Stomach smooth muscle (tissue), 2 donors: ENCODE measurements at regions not wholly inside any gene's neighbourhood (a gene's known extent, or its start where the extent isn't known, plus 50 kb on each side); places are given as distances from the start of the nearest gene placed in this dataset.
"Not testable (repeated sequence)": the region's sequence is repeated elsewhere in the genome, so short reads cannot be mapped to it uniquely, and the experiment has no call there.

Source experiments
- H3K27ac ChIP-seq: one replicate; pipeline ENCODE4 v1.7.0; 2013; ENCODE audit warnings: mild to moderate bottlenecking, low read length, inconsistent platforms
- H3K27me3 ChIP-seq, 2 donors: one replicate each; pipeline ENCODE4 v1.7.0; 2013; ENCODE audit warnings: low read length in 2 of 2; ENCODE audit not compliant: insufficient read depth in 2 of 2, control insufficient read depth in 1 of 2
- H3K36me3 ChIP-seq, 2 donors: one replicate each; pipeline ENCODE4 v1.7.0; 2013; ENCODE audit warnings: low read length in 2 of 2; ENCODE audit not compliant: control insufficient read depth in 2 of 2, insufficient read depth in 2 of 2
- H3K4me1 ChIP-seq: one replicate; pipeline ENCODE4 v1.7.0; 2013; ENCODE audit warnings: low read length; ENCODE audit not compliant: control insufficient read depth, insufficient read depth
- H3K4me3 ChIP-seq, 2 donors: one replicate each; pipeline ENCODE4 v1.7.0; 2013; ENCODE audit warnings: low read length in 2 of 2
- H3K9ac ChIP-seq, 2 donors: one replicate each; pipeline ENCODE4 v1.7.0; 2013; ENCODE audit warnings: low read length in 2 of 2, mild to moderate bottlenecking in 1 of 2
- H3K9me3 ChIP-seq, 2 donors: one replicate each; pipeline ENCODE4 v1.7.0; 2013; ENCODE audit warnings: low read length in 2 of 2; ENCODE audit not compliant: control insufficient read depth in 2 of 2
- donor health status: healthy.
- donor health status: Pancreatic carcinoma.

DNA sequence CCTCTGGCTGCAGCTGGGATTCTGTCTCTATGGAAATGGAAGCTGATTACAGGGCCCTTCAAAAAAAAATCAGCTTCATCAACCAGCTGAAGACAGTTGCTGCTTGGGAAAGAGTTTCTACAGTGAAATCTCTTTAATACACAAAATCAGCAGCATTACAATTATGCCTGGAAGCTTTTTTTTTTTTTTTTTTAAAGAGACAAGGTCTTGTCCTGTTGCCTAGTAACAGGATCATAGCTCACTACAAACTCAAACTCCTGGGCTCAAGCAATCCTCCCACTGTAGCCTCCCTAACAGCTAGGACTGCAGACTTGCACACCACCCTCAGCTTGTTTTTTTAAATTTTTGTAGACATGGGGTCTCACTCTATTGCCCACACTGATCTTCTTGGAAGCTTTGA, 94.5 kb downstream of the OR13A1 start:
- H3K27ac ChIP-seq, result no peak overlapping the region
- H3K36me3 ChIP-seq, result no peaks in the 10 kb centered on the region
- no peak overlapping the region for H3K9ac ChIP-seq
- no peak overlapping the region for H3K4me3 ChIP-seq
- no peaks in the 10 kb centered on the region for H3K27me3 ChIP-seq
- H3K9me3 ChIP-seq, result peaks cover 0 to 5% of the 10 kb centered on the region in 2 donors
- no peaks in the 10 kb centered on the region for H3K4me1 ChIP-seq

DNA sequence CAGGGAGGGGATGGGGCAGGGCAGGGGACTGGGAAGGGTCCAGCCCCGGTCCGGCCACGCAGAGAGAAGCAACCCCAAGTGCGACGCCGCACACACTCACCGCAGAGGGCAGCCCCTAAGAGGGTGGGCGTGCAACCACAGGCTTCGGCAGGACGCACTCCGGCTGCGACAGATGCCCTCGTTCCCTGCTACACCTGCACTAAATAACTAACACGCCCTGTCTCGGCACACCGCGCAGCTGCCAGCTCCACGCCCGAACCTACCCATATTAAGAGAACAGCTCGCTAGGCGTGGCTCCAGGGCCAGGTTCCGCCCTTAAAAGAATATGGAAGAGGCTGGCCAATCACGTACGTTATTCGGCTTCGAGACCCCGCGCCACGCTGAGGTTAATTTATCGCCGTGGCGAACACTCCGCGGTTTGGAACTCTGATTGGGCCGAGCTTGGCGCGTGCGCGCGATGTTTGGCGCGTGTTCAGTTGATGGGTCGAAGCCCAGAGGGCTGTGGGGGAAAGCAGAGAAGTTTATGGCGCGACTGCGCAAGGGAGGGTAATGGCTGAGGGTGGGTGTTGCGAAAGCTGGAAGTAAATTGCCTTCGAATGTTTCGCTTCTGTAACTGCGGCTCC, 91.1 kb downstream of the OR13A1 start:
- Histone ChIP-seq H3K4me3 (no peak overlapping the region), H3K27me3 (no peaks in the 10 kb centered on the region), H3K4me1 (no peaks in the 10 kb centered on the region), H3K27ac (no peak overlapping the region), H3K9me3 (peaks cover 0 to 5% of the 10 kb centered on the region in 2 donors), H3K36me3 (no peaks in the 10 kb centered on the region), H3K9ac (no peak overlapping the region)

DNA sequence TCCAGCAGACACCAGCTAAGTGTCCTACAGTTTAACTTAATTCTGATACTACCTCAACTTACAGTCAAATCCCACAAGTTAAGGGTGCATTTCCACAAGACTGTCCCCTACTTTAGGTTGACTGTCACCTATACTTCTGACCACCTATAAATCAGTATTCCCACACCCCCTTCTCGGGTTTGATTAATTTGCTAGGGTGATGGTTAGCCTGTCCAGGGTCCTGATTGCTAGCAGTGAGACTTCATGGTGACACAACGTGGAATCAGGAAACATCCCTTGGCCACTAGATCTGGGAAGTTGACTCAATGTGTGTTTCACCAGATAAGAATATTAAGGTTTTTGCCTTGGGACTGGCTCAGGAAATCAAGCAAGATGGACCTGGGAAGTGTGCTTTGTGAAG, 88.4 kb downstream of the OR13A1 start:
- Histone ChIP-seq H3K27me3 (peaks cover 0 to 2% of the 10 kb centered on the region in 2 donors), H3K27ac (no peak overlapping the region), H3K9ac (no peak overlapping the region), H3K4me3 (no peak overlapping the region), H3K9me3 (peaks cover 5% of the 10 kb centered on the region in 2 donors), H3K36me3 (no peaks in the 10 kb centered on the region), H3K4me1 (no peaks in the 10 kb centered on the region)

DNA sequence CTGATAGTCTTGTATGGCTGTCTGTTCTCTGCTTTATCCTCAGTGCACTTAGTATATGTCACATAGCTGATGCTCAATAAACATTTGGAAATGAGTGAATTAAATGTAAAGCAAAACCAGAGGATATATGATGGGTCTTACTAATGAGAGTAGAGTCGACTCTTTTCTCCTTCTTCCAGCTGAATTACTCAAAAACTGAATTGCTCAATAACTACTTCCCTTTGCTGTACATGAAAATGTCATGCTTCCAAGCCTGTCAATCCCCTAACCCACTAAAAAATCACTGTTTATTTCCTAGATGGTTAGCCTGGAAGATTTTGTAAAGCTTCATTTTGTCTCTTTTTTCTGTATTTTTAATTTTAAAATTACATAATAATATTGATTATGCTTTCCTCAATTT, 88.0 kb downstream of the OR13A1 start:
- Histone ChIP-seq H3K27me3 (peaks cover 0 to 2% of the 10 kb centered on the region in 2 donors), H3K4me3 (no peak overlapping the region), H3K36me3 (no peaks in the 10 kb centered on the region), H3K9me3 (peaks cover 5% of the 10 kb centered on the region in 2 donors), H3K27ac (no peak overlapping the region), H3K4me1 (no peaks in the 10 kb centered on the region), H3K9ac (no peak overlapping the region)

DNA sequence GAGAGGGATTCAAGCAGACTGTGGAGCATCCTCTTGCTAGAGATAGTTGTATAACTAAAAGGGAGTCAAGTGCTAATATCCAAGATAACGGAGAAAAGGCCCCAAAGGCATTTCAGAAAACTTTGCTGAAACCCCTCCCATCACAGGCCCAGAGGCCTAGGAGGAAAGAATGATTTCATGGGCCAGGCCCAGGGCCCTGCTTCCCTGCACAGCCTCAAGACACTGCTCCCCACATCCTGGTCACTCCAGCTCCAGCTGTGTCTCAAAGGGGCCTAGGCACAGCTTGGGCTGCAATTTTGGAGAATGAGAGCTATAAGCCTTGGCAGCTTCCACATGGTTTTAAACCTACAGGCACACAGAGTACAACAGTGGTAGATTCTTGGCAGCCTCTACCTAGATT, 85.6 kb downstream of the OR13A1 start:
- no peak overlapping the region for H3K9ac ChIP-seq
- peaks cover 0 to 5% of the 10 kb centered on the region in 2 donors for H3K9me3 ChIP-seq

DNA sequence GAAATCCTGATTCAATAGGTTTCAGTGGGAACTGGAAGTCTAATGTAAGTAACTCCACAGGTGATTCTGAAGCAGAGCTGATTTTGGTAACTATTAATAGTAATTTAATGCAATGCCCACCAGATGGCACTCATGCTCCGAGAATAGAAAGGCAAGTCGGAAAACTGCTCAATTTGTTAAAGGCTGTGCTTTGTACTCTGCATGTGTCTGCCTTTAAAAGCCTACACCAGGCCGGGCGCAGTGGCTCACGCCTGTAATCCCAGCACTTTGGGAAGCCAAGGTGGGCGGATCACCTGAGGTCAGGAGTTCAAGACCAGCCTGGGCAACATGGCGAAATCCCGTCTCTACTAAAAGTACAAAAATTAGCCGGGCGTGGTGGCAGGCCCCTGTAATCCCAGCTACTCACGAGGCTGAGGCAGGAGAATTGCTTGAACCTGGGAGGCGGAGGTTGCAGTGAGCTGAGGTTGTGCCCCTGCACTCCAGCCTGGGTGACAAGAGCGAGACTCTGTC, 80.1 kb downstream of the OR13A1 start:
- H3K27ac ChIP-seq, H3K36me3 ChIP-seq, H3K4me3 ChIP-seq, H3K9me3 ChIP-seq, H3K9ac ChIP-seq, H3K4me1 ChIP-seq, H3K27me3 ChIP-seq: not testable (repeated sequence)

More for the DNA sequence above, 85.6 kb downstream of the OR13A1 start:
- Histone ChIP-seq H3K27me3 (peaks cover 0 to 2% of the 10 kb centered on the region in 2 donors), H3K4me1 (no peaks in the 10 kb centered on the region), H3K27ac (no peak overlapping the region), H3K36me3 (no peaks in the 10 kb centered on the region), H3K4me3 (no peak overlapping the region)

DNA sequence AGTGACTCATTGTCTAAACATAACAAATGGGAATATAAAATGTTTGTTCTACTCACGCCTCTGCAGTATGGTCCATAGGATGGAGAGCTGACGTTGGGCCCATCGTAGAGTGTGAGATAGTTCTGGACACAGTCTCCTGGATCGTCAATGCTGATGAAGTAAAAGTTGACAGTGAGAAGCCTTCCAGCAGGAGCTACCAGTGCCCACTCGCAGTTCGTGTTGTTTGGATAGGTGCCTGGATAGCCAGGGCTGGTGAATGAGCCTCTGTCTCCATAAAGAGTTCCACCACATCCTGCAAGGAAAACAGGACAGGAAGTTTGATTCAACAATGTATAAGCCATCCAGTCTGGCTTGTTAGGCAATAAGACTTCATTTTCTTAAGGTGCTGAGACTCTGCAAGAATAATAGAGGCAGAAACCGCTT, 79.6 kb downstream of the OR13A1 start:
- Histone ChIP-seq H3K27ac (no peak overlapping the region), H3K4me1 (no peaks in the 10 kb centered on the region), H3K27me3 (peaks cover 0 to 2% of the 10 kb centered on the region in 2 donors), H3K36me3 (no peaks in the 10 kb centered on the region), H3K4me3 (no peak overlapping the region), H3K9ac (no peak overlapping the region), H3K9me3 (no peaks in the 10 kb centered on the region)

DNA sequence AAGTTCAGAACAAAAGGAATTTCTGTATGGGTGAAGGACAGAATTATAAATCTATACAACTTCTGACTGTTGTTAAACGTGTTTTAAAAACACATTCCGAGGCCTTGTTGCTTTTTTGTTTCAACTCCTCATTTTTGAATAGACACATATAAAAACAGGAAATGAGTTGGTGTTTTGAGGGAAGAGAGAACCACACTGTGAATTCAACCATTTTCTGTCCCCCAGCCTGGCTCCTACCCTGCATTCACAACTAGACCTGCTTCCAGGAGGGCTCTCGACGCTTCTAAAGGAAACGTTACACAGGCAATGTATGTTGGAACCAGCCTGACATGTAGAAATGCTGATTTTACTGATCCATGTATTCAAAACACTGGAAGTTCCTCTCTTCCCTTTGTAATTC, 76.5 kb downstream of the OR13A1 start:
- Histone ChIP-seq H3K27ac (no peak overlapping the region), H3K9me3 (no peaks in the 10 kb centered on the region), H3K4me3 (no peak overlapping the region), H3K36me3 (no peaks in the 10 kb centered on the region), H3K9ac (no peak overlapping the region), H3K4me1 (no peaks in the 10 kb centered on the region), H3K27me3 (peaks cover 0 to 2% of the 10 kb centered on the region in 2 donors)

DNA sequence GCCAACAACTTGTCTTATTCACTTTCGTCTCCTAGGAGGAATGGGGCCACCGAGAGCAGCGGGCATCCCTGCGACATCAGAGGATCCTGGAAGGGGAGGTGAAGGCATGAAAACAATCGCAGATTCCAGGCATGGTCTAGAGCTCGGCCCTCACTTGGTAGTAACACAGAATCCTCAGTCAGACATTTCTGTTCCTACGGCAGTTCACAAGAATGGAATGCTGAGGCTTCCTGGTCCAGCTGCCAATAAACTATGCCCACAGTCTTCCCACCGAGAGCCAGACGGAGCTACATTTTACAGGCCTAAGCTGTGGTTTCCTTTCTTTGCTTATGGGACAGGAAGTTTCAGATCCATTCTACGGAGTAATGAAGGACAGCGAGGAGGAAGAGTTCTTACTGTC, 75.8 kb downstream of the OR13A1 start:
- no peaks in the 10 kb centered on the region for H3K9me3 ChIP-seq
- H3K27ac ChIP-seq, result no peak overlapping the region
- H3K4me3 ChIP-seq, result no peak overlapping the region
- H3K4me1 ChIP-seq, result no peaks in the 10 kb centered on the region
- no peaks in the 10 kb centered on the region for H3K36me3 ChIP-seq
- peaks cover 0 to 2% of the 10 kb centered on the region in 2 donors for H3K27me3 ChIP-seq
- no peak overlapping the region for H3K9ac ChIP-seq

DNA sequence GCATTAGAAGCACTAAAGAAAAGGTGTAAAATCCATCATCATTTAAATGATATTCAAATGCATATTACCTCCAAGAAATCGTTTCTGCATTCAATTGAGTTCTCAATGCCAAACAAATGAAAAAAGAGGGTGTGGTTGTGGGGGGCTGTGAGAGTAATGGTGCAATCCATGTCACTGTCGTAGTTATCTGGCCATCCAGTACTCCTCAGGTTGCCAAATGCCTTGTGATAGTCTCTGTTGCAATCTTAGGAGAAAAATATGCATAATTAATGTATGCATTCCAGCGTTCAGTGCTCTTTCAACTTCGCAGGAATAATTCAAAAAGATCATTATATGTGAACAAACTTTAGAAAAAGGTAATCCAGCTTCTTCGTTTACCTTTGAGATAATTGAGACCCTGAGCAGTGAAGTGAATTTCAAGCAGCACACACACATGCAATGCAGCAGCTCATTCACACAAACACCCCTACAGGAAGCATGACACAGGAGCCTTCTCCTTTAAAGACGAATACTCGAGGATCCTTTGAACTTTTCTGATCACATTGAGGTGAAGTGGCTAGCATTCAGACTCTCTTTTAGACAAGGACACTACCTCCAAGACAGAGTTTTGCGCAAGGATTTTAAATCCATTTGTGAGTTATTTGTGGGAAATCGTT, 73.4 kb downstream of the OR13A1 start:
- no peak overlapping the region for H3K9ac ChIP-seq
- no peaks in the 10 kb centered on the region for H3K4me1 ChIP-seq
- H3K36me3 ChIP-seq, result no peaks in the 10 kb centered on the region
- H3K27ac ChIP-seq, result no peak overlapping the region
- H3K9me3 ChIP-seq, result no peaks in the 10 kb centered on the region
- peaks cover 0 to 5% of the 10 kb centered on the region in 2 donors for H3K27me3 ChIP-seq
- no peak overlapping the region for H3K4me3 ChIP-seq

DNA sequence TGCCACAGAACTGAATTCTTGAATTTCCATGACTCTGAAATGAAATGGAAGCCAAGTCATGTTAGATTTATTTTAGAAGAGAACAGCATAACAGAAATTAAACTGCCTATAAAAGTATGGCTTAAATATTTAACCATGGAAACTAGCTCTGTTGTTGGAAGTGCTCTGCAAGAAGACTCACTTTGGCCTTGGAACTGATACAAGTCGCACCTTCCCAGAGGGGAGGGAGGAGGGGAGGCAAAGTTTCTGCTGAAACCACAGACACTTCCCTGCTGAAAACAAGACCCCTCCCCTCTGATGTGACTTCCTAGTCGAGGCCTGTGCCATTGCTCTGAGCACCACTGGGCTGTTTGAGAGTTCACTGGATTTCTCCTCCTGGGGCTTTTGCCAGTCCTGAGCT, 72.1 kb downstream of the OR13A1 start:
- Histone ChIP-seq H3K4me3 (no peak overlapping the region), H3K27me3 (peaks cover 0 to 8% of the 10 kb centered on the region in 2 donors), H3K9ac (no peak overlapping the region), H3K36me3 (no peaks in the 10 kb centered on the region), H3K9me3 (no peaks in the 10 kb centered on the region), H3K27ac (no peak overlapping the region), H3K4me1 (no peaks in the 10 kb centered on the region)
